ENCODE measurements at regions not wholly inside any gene's neighbourhood (a gene's known extent, or its start where the extent isn't known, plus 50 kb on each side); places are given as distances from the start of the nearest gene placed in this dataset.

GRCh38 chr10:60626037-60626436, 152.2 kb upstream of the CDK1 start:
- TF ChIP-seq JUNB (IDR thresholded peaks at IDR 0.05; ENCODE audit: unreplicated experiment) (no peak), ETS1 (IDR thresholded peaks at IDR 0.05) (no peak), EZH2 (IDR thresholded peaks at IDR 0.05; ENCODE audit: low read depth, unreplicated experiment) (no peak), ZNF331 (CRISPR knock-in tag; IDR thresholded peaks at IDR 0.05; ENCODE audit: low read depth) (no peak), POLR2AphosphoS5 (IDR thresholded peaks at IDR 0.05; ENCODE audit: low read depth) (no peak)
- no peaks in the 10 kb centered on the region for H3K27me3 Mint-ChIP-seq (ENCODE audit: insufficient read depth, low read depth, poor library complexity)
- H3K27ac Mint-ChIP-seq: no peak overlapping the region
- H3K27me3 ChIP-seq (ENCODE audit: insufficient read depth): no peaks in the 10 kb centered on the region
- no peaks in the 10 kb centered on the region for H3K36me3 Mint-ChIP-seq (ENCODE audit: low read depth)
- H3K4me3 ChIP-seq: no peak overlapping the region
- H3K27ac ChIP-seq (ENCODE audit: low read depth): no peak overlapping the region
- H4K20me1 ChIP-seq (replicated peaks; ENCODE audit: insufficient read depth): no peaks in the 10 kb centered on the region
- H3K9me3 Mint-ChIP-seq: no peaks in the 10 kb centered on the region
- H3K9me2 ChIP-seq (ENCODE audit: insufficient read depth): no peaks in the 10 kb centered on the region
- no peaks in the 10 kb centered on the region for H3K4me1 ChIP-seq (ENCODE audit: insufficient read depth)
- H3K79me2 ChIP-seq (replicated peaks; ENCODE audit: insufficient read depth): no peaks in the 10 kb centered on the region
- H3K36me3 ChIP-seq (ENCODE audit: insufficient read depth): no peaks in the 10 kb centered on the region
- H3K4me1 Mint-ChIP-seq: peaks cover 10% of the 10 kb centered on the region; the same call in 2 of the 3 replicates
- H3K4me3 Mint-ChIP-seq: no peak overlapping the region
- DNase-seq (ENCODE audit: low spot score) (no peak), ATAC-seq (no peak)
- no peak overlapping the region for H2AFZ ChIP-seq
- H3F3A ChIP-seq (replicated peaks; ENCODE audit: low read depth): no peaks in the 10 kb centered on the region
- no peak overlapping the region for H3K4me2 ChIP-seq

- Histone ChIP-seq H3F3A (replicated peaks; ENCODE audit: low read depth) (no peaks in the 10 kb centered on the region), H3K4me2 (no peak overlapping the region), H3K36me3 (ENCODE audit: insufficient read depth) (no peaks in the 10 kb centered on the region), H4K20me1 (replicated peaks; ENCODE audit: insufficient read depth) (no peaks in the 10 kb centered on the region), H3K9me2 (ENCODE audit: insufficient read depth) (no peaks in the 10 kb centered on the region), H3K4me1 (ENCODE audit: insufficient read depth) (no peaks in the 10 kb centered on the region), H2AFZ (no peak overlapping the region), H3K27ac (ENCODE audit: low read depth) (no peak overlapping the region), H3K27me3 (ENCODE audit: insufficient read depth) (no peaks in the 10 kb centered on the region), H3K4me3 (no peak overlapping the region), H3K79me2 (replicated peaks; ENCODE audit: insufficient read depth) (no peaks in the 10 kb centered on the region)
- Mint-ChIP-seq H3K36me3 (ENCODE audit: low read depth) (no peaks in the 10 kb centered on the region), H3K27ac (no peak overlapping the region), H3K27me3 (ENCODE audit: insufficient read depth, low read depth, poor library complexity) (no peaks in the 10 kb centered on the region), H3K4me1 (0 out of 3 replicates have a peak, but pooled peaks cover 3% of the 10 kb centered on the region), H3K9me3 (no peaks in the 10 kb centered on the region), H3K4me3 (no peak overlapping the region)
- ATAC-seq: no peak
- no peak for DNase-seq (ENCODE audit: low spot score)
- TF ChIP-seq JUNB (IDR thresholded peaks at IDR 0.05; ENCODE audit: unreplicated experiment) (no peak), NANOG (IDR thresholded peaks at IDR 0.05; ENCODE audit: borderline replicate concordance) (no peak), EZH2phosphoT487 (IDR thresholded peaks at IDR 0.05; ENCODE audit: unreplicated experiment) (no peak), ZNF114 (CRISPR knock-in tag; IDR thresholded peaks at IDR 0.05) (no peak), POLR2AphosphoS5 (IDR thresholded peaks at IDR 0.05; ENCODE audit: low read depth) (no peak), CREB1 (CRISPR knock-in tag; IDR thresholded peaks at IDR 0.05; ENCODE audit: low read depth) (no peak), REST (IDR thresholded peaks at IDR 0.05; ENCODE audit: unreplicated experiment) (no peak), STAT1 (IDR thresholded peaks at IDR 0.05; ENCODE audit: unreplicated experiment) (no peak), ETS1 (IDR thresholded peaks at IDR 0.05) (no peak)
Observed at GRCh38 chr10:60623627-60624026, 154.7 kb upstream of the CDK1 start.

Measured in GM23338 (cell line).